ENCODE measurements at regions not wholly inside any gene's neighbourhood (a gene's known extent, or its start where the extent isn't known, plus 50 kb on each side); places are given as distances from the start of the nearest gene placed in this dataset.

DNA sequence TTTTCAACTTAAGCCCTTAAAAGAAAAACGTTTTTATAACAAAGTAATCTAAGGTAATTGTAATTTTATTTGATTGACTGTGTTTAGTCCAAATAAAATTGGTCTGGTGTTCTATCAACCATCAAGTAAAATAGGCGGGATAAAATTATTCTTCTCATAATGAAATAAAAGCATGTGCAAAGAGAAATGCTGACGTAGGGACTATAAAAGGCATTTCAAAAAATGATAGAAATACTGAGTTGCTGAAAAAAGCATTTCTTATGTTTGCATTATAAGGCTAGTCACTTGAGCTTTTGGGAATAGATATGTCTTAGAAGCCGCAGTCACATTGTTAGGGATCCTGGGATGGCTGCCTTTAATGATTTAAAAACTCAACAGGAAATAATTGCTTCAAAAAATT lies 608.0 kb upstream of the JAG1 start:
- Histone ChIP-seq H3K27ac (no peak overlapping the region), H3K9me3 (no peaks in the 10 kb centered on the region), H3K27me3 (no peaks in the 10 kb centered on the region), H3K4me1 (ENCODE audit: control insufficient read depth in 1 of 2, insufficient read depth in 1 of 2, low read depth in 1 of 2, low read length in 1 of 2) (no peaks in the 10 kb centered on the region), H3K36me3 (no peaks in the 10 kb centered on the region), H3K4me3 (ENCODE audit: low read depth in 1 of 2, low read length in 1 of 2) (no peak overlapping the region)
- TF ChIP-seq, protein P1, sequence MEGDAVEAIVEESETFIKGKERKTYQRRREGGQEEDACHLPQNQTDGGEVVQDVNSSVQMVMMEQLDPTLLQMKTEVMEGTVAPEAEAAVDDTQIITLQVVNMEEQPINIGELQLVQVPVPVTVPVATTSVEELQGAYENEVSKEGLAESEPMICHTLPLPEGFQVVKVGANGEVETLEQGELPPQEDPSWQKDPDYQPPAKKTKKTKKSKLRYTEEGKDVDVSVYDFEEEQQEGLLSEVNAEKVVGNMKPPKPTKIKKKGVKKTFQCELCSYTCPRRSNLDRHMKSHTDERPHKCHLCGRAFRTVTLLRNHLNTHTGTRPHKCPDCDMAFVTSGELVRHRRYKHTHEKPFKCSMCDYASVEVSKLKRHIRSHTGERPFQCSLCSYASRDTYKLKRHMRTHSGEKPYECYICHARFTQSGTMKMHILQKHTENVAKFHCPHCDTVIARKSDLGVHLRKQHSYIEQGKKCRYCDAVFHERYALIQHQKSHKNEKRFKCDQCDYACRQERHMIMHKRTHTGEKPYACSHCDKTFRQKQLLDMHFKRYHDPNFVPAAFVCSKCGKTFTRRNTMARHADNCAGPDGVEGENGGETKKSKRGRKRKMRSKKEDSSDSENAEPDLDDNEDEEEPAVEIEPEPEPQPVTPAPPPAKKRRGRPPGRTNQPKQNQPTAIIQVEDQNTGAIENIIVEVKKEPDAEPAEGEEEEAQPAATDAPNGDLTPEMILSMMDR (IDR thresholded peaks at IDR 0.05), result no peak

DNA sequence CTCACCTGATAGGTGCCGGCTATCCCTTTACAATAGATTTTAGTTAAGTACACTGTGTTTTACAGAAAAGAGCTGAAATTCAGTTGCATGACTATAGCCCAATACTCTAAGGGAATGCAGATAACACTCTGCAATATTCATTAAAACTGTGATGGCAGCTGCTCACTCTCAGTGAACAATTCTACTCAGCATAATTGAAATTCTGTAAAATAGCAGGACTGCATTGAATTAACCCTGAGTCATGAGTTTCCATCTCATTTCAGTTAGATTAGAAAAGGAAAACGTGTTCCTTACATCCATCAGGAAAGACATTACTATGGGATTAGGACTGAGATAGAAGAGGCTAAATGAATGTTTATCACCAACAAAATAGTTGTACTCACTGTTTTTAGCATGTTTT lies 613.3 kb upstream of the JAG1 start:
- Histone ChIP-seq H3K27me3 (no peaks in the 10 kb centered on the region), H3K4me1 (ENCODE audit: control insufficient read depth in 1 of 2, insufficient read depth in 1 of 2, low read depth in 1 of 2, low read length in 1 of 2) (no peaks in the 10 kb centered on the region), H3K9me3 (no peaks in the 10 kb centered on the region), H3K4me3 (ENCODE audit: low read depth in 1 of 2, low read length in 1 of 2) (no peak overlapping the region), H3K36me3 (no peaks in the 10 kb centered on the region), H3K27ac (no peak overlapping the region)
- TF ChIP-seq, protein P1 (IDR thresholded peaks at IDR 0.05), result no peak

DNA sequence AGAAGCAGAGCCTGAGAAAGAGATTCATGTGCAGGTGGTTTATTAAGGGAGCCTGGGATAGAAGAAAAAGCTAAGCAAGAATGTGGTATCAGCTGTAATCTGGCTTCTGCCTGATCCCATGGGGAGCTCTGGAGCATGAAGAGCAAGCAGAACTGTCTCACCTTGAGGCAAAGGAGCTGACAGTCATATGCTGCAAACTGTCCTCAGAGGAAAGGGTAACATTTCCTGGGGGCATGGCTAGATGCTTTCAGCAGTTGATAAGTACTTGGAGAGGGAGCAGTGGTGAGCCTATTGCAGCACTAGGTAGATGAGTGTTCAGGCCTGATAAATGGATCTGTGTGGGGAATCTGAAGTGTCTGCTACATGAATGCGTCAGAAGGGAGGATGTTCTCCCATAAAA lies 621.5 kb upstream of the BTBD3 start:
- no peaks in the 10 kb centered on the region for H3K27me3 ChIP-seq
- TF ChIP-seq, protein P1 (IDR thresholded peaks at IDR 0.05), result no peak
- H3K36me3 ChIP-seq, result no peaks in the 10 kb centered on the region
- no peak overlapping the region for H3K4me3 ChIP-seq (ENCODE audit: low read depth in 1 of 2, low read length in 1 of 2)
- H3K4me1 ChIP-seq (ENCODE audit: control insufficient read depth in 1 of 2, insufficient read depth in 1 of 2, low read depth in 1 of 2, low read length in 1 of 2), result no peaks in the 10 kb centered on the region
- H3K9me3 ChIP-seq, result no peaks in the 10 kb centered on the region
- no peak overlapping the region for H3K27ac ChIP-seq

DNA sequence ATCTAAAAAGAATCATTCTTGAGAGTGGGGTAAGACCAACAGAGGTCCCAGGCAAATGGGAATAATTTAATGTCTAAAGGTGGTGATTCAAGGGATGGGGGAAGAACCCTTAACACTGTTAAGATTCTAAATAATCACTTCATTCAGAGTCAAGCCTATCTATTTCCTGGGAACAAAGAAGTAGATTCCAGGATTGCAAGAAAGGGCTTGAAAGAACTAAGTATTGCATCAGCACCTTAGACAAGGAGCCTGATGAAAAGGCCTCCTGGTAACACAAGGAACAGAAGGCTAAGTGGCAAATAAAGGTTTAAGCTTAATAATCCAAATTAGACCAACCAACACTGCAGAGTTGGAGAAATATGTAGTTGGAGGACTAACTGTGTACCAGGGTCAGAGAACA lies 620.7 kb upstream of the BTBD3 start:
- Histone ChIP-seq H3K27me3 (no peaks in the 10 kb centered on the region), H3K4me3 (ENCODE audit: low read depth in 1 of 2, low read length in 1 of 2) (no peak overlapping the region), H3K9me3 (no peaks in the 10 kb centered on the region), H3K36me3 (no peaks in the 10 kb centered on the region), H3K4me1 (ENCODE audit: control insufficient read depth in 1 of 2, insufficient read depth in 1 of 2, low read depth in 1 of 2, low read length in 1 of 2) (no peaks in the 10 kb centered on the region), H3K27ac (no peak overlapping the region)
- TF ChIP-seq, protein P1 (IDR thresholded peaks at IDR 0.05), result no peak

DNA sequence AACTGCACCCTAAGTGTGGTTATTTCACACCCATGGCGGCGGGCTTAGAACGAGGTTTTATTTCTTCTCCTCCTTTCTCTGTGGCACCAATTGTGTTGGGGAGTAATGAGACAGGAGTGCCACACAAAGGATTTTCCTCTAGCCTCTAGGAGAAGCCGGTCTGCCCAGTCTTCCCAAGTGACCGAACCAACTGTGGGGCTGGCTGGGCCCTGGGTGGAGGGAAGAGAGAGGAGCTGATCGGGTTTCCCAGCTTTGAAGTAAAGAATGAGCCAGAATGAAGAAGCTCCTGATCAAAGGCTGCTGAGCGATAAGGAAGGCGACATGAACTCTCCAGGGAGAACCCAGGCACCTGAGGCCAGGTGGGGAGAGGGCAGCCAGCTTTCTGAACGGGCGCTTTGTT lies 616.0 kb upstream of the BTBD3 start:
- Histone ChIP-seq H3K27ac (no peak overlapping the region), H3K4me1 (ENCODE audit: control insufficient read depth in 1 of 2, insufficient read depth in 1 of 2, low read depth in 1 of 2, low read length in 1 of 2) (no peaks in the 10 kb centered on the region), H3K9me3 (no peaks in the 10 kb centered on the region), H3K27me3 (no peaks in the 10 kb centered on the region), H3K4me3 (ENCODE audit: low read depth in 1 of 2, low read length in 1 of 2) (no peak overlapping the region), H3K36me3 (no peaks in the 10 kb centered on the region)
- TF ChIP-seq, protein P1 (IDR thresholded peaks at IDR 0.05), result no peak

DNA sequence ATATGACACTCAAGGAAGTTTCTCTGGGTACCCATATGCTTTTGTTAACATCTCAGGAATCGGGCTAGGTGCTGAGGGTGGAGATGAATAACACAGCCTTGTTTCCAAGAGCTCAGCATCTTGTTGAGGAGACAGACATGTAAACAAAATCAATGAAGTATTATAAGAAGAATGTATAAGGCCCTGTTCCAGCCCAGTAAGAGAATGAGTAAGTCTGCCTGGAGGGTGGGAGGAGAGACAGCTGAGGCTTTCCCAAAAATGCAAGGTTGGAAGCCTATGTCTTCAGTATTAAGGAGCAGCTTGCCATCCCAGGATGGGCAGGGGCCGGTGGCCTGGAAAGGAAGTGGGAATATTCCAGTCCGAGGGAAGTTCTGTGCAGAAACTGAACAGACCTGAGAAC lies 615.3 kb upstream of the BTBD3 start:
- no peak overlapping the region for H3K4me3 ChIP-seq (ENCODE audit: low read depth in 1 of 2, low read length in 1 of 2)
- H3K27me3 ChIP-seq, result no peaks in the 10 kb centered on the region
- TF ChIP-seq, protein P1 (IDR thresholded peaks at IDR 0.05), result no peak
- H3K36me3 ChIP-seq, result no peaks in the 10 kb centered on the region
- H3K9me3 ChIP-seq, result no peaks in the 10 kb centered on the region
- no peak overlapping the region for H3K27ac ChIP-seq
- H3K4me1 ChIP-seq (ENCODE audit: control insufficient read depth in 1 of 2, insufficient read depth in 1 of 2, low read depth in 1 of 2, low read length in 1 of 2), result no peaks in the 10 kb centered on the region
